Occipital lobe (tissue), 1 donor: ENCODE measurements at regions not wholly inside any gene's neighbourhood (a gene's known extent, or its start where the extent isn't known, plus 50 kb on each side); places are given as distances from the start of the nearest gene placed in this dataset.
A peak's percentile ranks its signal among the peaks of the same experiment; 100 is the strongest.

Experiments used
- DNase-seq: peaks from one replicate; lab custom pipeline; 2025; lab: John Stamatoyannopoulos, UW

GRCh38 chr7:68420342-68421192 lies 1177.7 kb upstream of the AUTS2 start:
- peak; percentile 33 for DNase-seq

GRCh38 chr7:68421712-68422111 lies 1176.6 kb upstream of the AUTS2 start:
- no peak for DNase-seq

GRCh38 chr7:68422281-68422680 lies 1176.0 kb upstream of the AUTS2 start:
- DNase-seq, result no peak

DNA sequence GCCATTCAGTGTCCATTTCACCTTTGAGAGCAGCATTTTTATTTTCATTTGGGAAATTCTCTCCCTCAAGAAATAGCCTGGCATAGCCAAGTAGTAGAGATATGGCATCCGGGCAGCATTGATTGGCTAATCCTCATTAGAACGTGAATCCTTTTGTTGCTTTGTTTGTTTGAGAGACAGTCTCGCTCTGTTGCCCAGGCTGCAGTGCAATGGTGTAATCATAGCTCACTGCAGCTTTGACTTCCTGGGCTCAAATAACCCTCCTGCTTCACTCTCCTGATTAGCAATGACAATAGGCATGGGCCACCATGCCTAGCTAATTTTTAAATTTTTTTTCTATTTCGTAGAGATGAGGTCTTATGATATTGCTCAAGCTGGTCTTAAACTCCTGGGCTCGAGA lies 1174.9 kb upstream of the AUTS2 start:
- no peak for DNase-seq

DNA sequence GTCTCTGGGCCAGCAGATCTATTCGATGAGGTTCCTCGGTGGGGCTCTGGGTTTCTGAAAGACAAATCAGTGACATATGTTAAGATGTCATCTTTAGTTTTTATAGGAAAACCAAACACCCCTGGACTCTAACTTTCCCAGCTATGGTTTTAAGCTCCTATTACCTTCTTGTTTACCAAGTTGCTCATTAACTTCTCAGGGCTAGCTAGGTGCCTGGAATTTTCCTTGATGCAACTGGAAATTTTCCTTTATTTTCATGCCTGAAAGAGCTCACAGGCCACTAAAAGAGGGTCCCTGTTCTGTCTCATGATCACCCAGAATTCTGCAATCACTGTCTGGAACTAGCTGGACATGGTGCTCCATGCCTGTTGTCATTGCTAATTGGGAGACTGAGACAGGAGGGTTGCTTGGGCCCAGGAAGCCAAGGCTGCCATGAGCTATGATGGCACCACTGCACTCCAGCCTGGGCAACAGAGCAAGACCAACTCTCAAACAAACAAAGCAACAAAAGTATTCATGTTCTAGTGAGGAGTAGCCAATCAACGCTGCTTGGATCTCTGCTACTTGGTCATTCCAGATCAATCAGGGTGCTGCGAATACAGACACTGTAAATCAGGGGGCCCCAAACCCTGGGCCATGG lies 1173.5 kb upstream of the AUTS2 start:
- no peak for DNase-seq

GRCh38 chr7:68425377-68425776 lies 1172.9 kb upstream of the AUTS2 start:
- DNase-seq, result no peak

DNA sequence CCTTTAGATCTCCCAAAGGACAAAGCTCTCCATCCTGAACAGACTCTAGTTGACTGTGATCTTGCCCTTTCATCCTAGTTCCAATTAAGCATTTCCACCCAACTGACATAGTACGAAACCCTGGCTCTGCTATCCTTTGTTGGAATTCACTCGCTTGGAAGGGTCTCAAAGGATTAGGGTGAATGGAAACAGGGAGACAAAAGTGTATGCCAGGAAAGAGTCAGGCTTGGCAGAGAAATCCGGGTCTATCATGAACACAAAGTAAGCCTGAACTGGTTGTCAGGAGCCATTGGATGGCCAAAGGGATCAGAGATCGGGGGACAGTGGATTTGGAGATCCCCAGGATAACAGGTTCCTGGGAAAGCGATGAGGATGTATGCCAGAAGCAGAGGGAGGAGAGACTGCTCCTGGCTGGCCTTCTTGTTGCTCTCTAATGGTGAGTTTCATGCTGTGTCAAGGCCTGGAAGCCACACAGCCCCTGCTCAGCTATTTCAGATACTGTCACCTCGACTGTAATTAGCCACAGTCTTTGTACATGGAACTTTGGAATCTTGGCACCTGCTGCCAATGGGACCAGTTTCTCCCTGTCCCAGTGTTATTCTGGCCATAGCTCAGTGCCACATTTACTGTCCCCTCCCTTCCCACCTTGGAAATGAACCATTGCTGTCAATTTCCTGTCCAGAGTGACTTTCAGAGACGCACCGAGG lies 1168.7 kb upstream of the AUTS2 start:
- DNase-seq, result no peak

GRCh38 chr7:68432585-68432984 lies 1165.7 kb upstream of the AUTS2 start:
- no peak for DNase-seq

GRCh38 chr7:68433462-68434070 lies 1164.7 kb upstream of the AUTS2 start:
- DNase-seq, result no peak

GRCh38 chr7:68434857-68435256 lies 1163.4 kb upstream of the AUTS2 start:
- no peak for DNase-seq

- DNase-seq, result no peak
These were observed 1160.3 kb upstream of the AUTS2 start for GRCh38 chr7:68438016-68438415.

DNA sequence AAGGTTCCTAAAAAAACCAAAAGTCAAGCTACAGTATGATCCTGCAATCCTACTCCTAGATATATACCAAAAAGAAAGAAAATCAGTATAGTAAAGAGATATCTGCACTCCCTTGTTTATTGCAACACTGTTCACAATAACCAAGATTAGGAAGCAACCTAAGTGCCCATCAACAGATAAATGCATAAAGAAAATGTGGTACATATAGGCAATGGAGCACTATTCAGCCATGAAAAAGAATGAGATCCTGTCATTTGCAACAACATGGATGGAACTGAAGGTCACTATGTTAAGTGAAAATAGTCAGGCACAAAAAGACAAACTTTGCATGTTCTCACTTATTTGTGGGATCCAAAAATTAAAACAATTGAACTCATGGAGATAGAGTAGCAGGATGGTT lies 1159.5 kb upstream of the AUTS2 start:
- no peak for DNase-seq

DNA sequence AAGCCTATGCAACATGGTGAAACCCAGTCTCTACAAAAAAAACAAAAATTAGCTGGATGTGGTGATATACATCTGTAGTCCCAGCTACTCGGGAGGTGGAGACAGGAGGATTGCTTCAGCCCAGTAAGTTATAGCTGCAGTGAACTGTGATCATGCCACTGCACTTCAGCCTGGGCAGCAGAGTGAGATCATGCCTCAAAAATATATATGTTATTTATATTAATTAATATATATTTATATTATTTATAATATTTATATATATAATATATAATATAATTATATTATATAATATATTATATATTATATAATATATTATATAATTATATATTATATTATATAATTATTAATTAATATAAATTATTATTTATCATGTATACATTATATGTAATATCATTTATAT lies 1158.4 kb upstream of the AUTS2 start:
- DNase-seq, result no peak

DNA sequence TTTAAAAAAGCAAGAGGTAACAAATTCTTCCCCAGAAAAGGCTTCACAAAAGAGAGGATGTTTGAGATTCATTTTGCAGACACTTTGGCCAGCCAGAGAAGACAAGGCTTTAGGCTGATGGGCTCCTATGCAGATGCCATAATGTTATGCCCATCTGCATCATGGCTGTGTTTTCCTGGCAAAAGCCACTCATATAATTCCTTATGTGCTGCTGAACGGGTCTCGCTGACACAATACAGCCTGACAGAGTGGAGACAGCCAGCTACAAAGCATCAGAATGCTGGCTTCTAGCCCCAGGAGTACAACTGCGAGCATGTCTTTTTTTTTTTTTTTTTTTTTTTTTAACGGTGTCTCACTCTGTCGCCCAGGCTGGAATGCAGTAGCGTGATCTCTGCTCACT lies 1157.4 kb upstream of the AUTS2 start:
- DNase-seq, result no peak

DNA sequence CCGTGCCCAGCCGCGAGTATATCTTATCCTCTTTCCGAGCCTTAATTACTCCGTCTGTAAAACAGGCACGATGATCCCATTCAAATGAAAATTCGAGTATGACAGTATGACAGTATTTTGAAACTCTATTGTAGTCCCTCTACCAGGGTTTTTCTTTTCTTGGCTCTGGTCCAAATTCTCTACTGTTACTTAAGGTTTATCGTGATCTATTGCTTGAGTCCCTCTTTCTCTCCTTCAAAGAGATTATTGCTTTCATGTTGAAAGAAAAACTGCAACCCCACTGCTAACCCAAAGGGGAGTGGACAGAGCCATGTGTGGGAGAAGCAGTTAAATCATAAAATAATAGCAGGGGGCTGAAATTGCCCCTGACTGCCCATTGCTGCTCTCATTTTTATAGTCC lies 1156.6 kb upstream of the AUTS2 start:
- no peak for DNase-seq

- no peak for DNase-seq
These were observed 1155.2 kb upstream of the AUTS2 start for GRCh38 chr7:68442931-68443631.

DNA sequence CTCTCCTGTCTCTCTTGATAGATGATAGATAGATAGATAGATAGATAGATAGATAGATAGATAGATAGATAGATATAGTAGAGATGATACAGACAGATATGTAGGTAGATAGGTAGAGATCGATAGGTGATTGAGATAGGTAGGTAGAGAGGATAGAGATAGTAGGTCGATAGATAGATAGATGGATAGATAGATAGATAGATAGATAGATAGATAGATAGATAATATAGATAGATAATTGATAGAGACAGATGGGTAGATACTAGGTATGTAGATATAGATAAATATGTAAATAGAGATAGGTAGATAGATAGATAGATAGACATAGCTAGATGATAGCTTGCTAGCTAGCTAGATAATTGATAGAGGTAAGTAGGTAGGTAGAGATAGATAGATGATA lies 1154.2 kb upstream of the AUTS2 start:
- no peak for DNase-seq

GRCh38 chr7:68444956-68445355 lies 1153.3 kb upstream of the AUTS2 start:
- no peak for DNase-seq

DNA sequence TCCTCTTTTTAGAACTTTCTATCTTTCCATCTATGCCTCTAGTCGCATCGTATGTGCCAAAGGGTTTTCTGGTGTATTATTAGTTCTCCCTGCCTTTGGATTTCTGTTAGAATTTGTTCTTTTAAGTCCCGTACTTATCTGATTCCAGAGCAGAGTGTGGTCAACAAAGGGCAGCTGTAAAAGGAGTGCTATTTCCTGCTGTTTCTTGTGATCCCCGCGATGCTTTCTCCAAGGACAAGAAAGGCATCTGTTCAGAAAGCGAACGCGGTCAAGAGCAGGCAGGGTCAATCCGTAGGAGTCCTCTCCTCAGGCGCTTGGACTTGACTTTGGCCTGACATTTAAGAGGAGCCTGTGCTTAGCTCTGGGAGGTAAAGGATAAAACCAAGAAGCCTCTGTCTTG lies 1152.1 kb upstream of the AUTS2 start:
- no peak for DNase-seq

GRCh38 chr7:68449099-68449498 lies 1149.2 kb upstream of the AUTS2 start:
- DNase-seq, result no peak

GRCh38 chr7:68449816-68450215 lies 1148.5 kb upstream of the AUTS2 start:
- no peak for DNase-seq

DNA sequence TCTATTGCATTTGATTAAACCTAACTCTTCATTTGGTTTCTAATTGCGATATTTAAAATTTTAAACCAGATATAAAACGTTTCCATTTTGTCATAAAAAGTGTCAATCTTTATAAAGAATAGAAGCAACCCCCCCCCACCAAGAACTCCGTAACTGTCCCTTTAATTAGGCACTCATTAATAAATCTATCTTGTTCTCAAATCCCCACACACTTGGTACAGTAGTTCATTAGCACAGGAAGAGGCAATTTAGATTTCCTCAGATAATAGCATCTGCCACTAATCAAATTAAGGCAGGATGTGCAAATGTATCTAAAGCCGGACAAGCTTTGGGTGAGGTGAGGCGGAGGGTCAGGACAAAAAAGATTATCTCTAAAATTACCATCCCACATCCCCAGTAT lies 1143.3 kb upstream of the AUTS2 start:
- DNase-seq, result no peak
